Neuron (in vitro differentiated cells): ENCODE measurements at regions not wholly inside any gene's neighbourhood (a gene's known extent, or its start where the extent isn't known, plus 50 kb on each side); places are given as distances from the start of the nearest gene placed in this dataset.

Experiments used
- H2AFZ ChIP-seq: one replicate; pipeline ENCODE4 v1.6.1; 2013; ENCODE audit warnings: low read depth, mild to moderate bottlenecking, inconsistent platforms, low read length, moderate library complexity
- H3K27me3 ChIP-seq: one replicate; pipeline ENCODE4 v1.6.1; 2013; ENCODE audit warnings: low read length; ENCODE audit not compliant: insufficient read depth
- H3K36me3 ChIP-seq: one replicate; pipeline ENCODE4 v1.6.1; 2013; ENCODE audit warnings: low read length; ENCODE audit not compliant: insufficient read depth
- H3K4me1 ChIP-seq: one replicate; pipeline ENCODE4 v1.6.1; 2013; ENCODE audit warnings: low read length; ENCODE audit not compliant: insufficient read depth
- H3K4me3 ChIP-seq: 2 replicates; pipeline ENCODE4 v1.5.1; 2013; ENCODE audit warnings: mild to moderate bottlenecking, low read length, moderate library complexity
- H3K9me3 ChIP-seq: one replicate; pipeline ENCODE4 v1.6.1; 2013; ENCODE audit warnings: low read length

DNA sequence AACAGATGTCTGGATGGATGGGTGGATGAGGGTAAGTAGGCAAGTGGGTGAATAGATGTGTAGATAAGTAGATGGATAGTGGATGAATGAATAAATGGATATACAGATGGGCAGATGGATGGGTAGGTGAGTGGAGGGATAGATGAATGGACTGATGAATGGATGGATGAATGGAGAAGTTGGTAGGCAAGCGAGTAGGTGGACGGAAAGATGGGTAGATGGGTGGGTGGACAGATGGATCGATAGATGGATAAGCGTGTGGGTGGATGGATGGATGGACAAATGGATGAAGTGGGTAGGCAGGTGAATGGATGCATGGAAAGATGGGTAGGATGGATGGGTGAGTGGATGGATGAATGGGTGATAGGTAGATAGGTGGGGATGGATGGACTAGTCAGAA is 393.2 kb downstream of the SHANK2 start:
- Histone ChIP-seq H3K4me3 (no peak overlapping the region), H3K4me1 (peaks cover 15% of the 10 kb centered on the region), H2AFZ (no peak overlapping the region), H3K9me3 (no peaks in the 10 kb centered on the region), H3K27me3 (no peaks in the 10 kb centered on the region), H3K36me3 (no peaks in the 10 kb centered on the region)

GRCh38 chr11:70860888-70861287 is 391.5 kb downstream of the SHANK2 start:
- Histone ChIP-seq H3K36me3 (no peaks in the 10 kb centered on the region), H3K27me3 (no peaks in the 10 kb centered on the region), H3K4me1 (peaks cover 15% of the 10 kb centered on the region), H3K9me3 (no peaks in the 10 kb centered on the region), H3K4me3 (no peak overlapping the region), H2AFZ (no peak overlapping the region)

- H3K36me3 ChIP-seq = no peaks in the 10 kb centered on the region
- H3K4me1 ChIP-seq = peaks cover 15% of the 10 kb centered on the region
- H2AFZ ChIP-seq = no peak overlapping the region
- no peak overlapping the region for H3K4me3 ChIP-seq
- no peaks in the 10 kb centered on the region for H3K9me3 ChIP-seq
- no peaks in the 10 kb centered on the region for H3K27me3 ChIP-seq
Measured at GRCh38 chr11:70861559-70861958, 390.8 kb downstream of the SHANK2 start.

- no peak overlapping the region for H3K4me3 ChIP-seq
- no peaks in the 10 kb centered on the region for H3K36me3 ChIP-seq
- no peak overlapping the region for H2AFZ ChIP-seq
- no peaks in the 10 kb centered on the region for H3K27me3 ChIP-seq
- H3K9me3 ChIP-seq = no peaks in the 10 kb centered on the region
- peaks cover 15% of the 10 kb centered on the region for H3K4me1 ChIP-seq
Measured at GRCh38 chr11:70862093-70862492, 390.3 kb downstream of the SHANK2 start.

GRCh38 chr11:70863186-70863585 is 389.2 kb downstream of the SHANK2 start:
- Histone ChIP-seq H3K4me1 (peaks cover 15% of the 10 kb centered on the region), H2AFZ (no peak overlapping the region), H3K4me3 (no peak overlapping the region), H3K27me3 (no peaks in the 10 kb centered on the region), H3K9me3 (no peaks in the 10 kb centered on the region), H3K36me3 (no peaks in the 10 kb centered on the region)

DNA sequence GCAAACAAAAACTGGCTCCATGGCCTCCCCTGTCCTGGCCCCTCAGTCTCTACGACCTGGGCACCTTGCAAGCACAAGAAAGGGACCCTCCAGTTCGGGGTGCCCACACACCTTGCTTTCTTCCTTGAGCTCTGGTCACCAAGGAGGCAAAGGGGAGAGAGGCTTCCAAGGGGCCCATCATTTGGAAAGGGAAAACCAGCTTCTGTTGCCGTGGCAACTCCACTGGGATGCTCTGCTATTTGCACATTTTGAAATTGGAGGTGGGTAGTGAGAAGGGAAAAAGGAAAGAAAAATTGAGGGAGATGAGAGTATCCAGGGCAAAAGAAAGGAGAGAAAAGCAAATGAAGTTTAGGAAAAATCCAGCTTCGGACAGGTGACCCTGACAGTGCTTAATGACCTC is 388.4 kb downstream of the SHANK2 start:
- Histone ChIP-seq H2AFZ (no peak overlapping the region), H3K27me3 (no peaks in the 10 kb centered on the region), H3K4me3 (no peak overlapping the region), H3K9me3 (no peaks in the 10 kb centered on the region), H3K36me3 (no peaks in the 10 kb centered on the region), H3K4me1 (peaks cover 15% of the 10 kb centered on the region)

- Histone ChIP-seq H3K36me3 (no peaks in the 10 kb centered on the region), H3K4me1 (peaks cover 15% of the 10 kb centered on the region), H3K4me3 (no peak overlapping the region), H3K27me3 (no peaks in the 10 kb centered on the region), H2AFZ (no peak overlapping the region), H3K9me3 (no peaks in the 10 kb centered on the region)
Measured at GRCh38 chr11:70865356-70865755, 387.0 kb downstream of the SHANK2 start.

DNA sequence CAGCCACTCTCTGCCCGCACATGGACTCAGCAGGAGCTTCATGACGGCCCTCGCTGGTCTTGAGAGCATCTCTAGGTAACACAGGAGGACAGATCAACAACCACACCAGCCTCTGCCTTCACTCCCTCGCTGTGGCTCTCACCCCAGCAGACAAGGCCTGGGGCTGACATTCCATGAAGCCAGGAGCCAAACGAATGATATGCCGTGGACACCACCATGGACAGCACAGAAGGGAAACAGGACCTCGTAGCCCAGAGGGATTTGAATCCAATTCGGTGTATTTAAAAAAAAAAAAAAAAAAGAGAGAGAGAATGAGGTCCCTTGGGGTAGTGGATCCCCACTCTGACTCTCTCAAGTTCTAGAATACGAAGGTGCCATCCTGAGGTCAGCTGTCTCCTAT is 385.5 kb downstream of the SHANK2 start:
- no peaks in the 10 kb centered on the region for H3K36me3 ChIP-seq
- no peaks in the 10 kb centered on the region for H3K9me3 ChIP-seq
- H2AFZ ChIP-seq = no peak overlapping the region
- peaks cover 4% of the 10 kb centered on the region for H3K4me1 ChIP-seq
- no peak overlapping the region for H3K4me3 ChIP-seq
- no peaks in the 10 kb centered on the region for H3K27me3 ChIP-seq

DNA sequence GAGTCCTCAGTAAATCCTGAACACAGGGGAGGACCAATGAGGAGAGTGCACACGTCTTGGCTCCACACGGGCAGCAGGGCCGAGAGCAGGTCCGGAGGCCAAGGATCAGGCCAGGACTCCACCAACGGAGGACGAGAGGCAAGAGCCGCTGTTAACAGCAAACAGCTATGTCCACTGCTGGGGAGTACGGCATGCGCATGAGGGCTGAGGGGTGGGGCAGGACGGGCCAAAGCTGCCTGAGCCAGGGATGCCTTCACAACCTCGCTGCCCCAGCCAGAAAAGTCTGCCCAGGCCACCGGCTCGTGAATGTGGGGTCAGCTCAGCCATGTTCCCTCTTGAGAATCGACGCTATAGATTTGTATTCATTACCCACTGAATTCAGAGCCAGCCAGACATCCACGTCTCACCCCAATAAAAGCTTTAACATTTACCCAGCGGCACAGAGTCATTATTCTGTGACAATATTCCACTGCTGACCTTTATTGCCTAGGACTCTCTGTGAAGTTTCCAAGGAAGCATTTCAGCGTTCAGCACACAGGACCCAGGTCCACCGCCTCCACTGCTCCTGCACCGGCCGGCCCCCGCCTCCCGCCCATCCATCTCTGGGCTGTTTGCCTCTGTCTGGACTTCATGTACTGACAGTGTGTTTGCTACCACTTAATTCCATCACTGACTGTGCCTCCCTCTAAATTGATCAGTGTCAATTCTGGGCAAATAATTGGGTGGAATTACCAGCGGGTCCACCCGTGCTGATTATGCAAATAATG is 384.9 kb downstream of the SHANK2 start:
- Histone ChIP-seq H3K36me3 (no peaks in the 10 kb centered on the region), H2AFZ (no peak overlapping the region), H3K4me3 (no peak overlapping the region), H3K9me3 (no peaks in the 10 kb centered on the region), H3K4me1 (peaks cover 5% of the 10 kb centered on the region), H3K27me3 (no peaks in the 10 kb centered on the region)

DNA sequence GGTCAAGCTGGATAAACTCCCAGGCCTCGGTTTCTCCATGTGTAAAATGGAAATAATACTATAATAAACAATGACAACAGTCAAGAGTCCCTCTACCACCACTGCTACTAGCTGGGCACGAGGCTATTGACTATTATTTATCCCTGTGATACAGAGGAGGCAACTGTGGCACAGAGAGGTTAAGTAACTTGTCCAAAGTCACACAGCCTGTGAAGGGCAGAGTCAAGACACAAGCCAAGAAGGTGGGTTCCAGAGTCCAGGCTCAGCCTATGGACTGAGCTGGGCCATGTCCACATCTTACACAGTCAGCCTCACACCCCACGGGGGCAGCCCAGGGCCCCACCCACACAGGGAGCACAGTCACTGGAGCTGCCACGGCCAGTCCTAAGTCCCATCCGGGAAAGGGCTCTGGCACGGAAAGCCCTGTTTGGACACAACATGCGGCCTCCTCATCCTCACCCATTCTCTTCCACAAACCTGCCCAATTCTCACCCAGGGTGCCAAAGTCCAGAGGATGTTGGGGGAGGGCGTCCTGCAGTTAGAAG is 384.0 kb downstream of the SHANK2 start:
- Histone ChIP-seq H3K36me3 (no peaks in the 10 kb centered on the region), H2AFZ (no peak overlapping the region), H3K4me3 (no peak overlapping the region)

GRCh38 chr11:70869054-70869453 is 383.3 kb downstream of the SHANK2 start:
- Histone ChIP-seq H3K4me1 (peaks cover 20% of the 10 kb centered on the region), H3K4me3 (no peak overlapping the region), H3K36me3 (no peaks in the 10 kb centered on the region), H3K9me3 (no peaks in the 10 kb centered on the region), H2AFZ (no peak overlapping the region), H3K27me3 (no peaks in the 10 kb centered on the region)

More for the DNA sequence above, 384.0 kb downstream of the SHANK2 start:
- Histone ChIP-seq H3K27me3 (no peaks in the 10 kb centered on the region), H3K9me3 (no peaks in the 10 kb centered on the region), H3K4me1 (peaks cover 15% of the 10 kb centered on the region)

DNA sequence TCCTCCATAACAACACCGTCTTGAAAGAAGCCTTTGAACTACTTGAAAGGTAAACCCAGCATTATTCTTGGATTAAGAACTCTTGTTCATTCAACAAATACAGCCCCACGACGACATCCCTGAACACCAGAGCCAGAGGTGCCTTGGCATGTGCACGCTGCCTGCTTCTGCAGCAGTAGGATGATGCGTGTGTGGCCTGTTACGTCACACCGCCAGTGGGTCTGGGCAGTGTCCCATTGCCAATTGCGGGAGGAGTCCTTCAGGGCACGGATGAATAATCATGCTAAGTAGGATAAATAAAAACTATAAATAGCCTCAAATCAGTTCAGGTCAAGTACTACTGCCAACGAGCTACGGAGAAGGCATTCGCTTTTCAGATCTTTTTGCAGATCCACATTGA is 380.5 kb downstream of the SHANK2 start:
- no peak overlapping the region for H3K4me3 ChIP-seq
- H3K36me3 ChIP-seq = no peaks in the 10 kb centered on the region
- H2AFZ ChIP-seq = no peak overlapping the region
- H3K4me1 ChIP-seq = peaks cover 23% of the 10 kb centered on the region
- no peaks in the 10 kb centered on the region for H3K9me3 ChIP-seq
- H3K27me3 ChIP-seq = no peaks in the 10 kb centered on the region

DNA sequence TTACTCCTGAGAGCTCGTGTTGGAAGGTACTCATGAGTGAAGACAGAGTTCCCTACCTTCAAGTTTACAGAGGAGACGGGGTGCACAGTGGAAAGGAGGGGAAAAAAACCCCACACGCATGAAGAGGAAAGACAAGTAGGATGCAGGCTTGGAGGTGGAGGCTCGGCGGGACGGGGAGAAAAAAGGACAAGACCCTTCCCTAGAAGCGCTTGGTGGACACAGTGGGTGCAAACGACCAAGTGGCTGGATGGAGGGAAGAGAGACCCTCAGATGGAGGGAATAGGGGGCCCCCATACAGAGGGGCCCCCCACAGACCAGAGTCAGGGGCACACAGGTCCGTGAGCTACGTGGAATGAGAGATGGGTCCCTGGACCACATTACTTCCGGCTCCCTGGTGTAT is 380.1 kb downstream of the SHANK2 start:
- no peaks in the 10 kb centered on the region for H3K27me3 ChIP-seq
- no peak overlapping the region for H3K4me3 ChIP-seq
- peaks cover 27% of the 10 kb centered on the region for H3K4me1 ChIP-seq
- no peaks in the 10 kb centered on the region for H3K9me3 ChIP-seq
- H2AFZ ChIP-seq = no peak overlapping the region
- no peaks in the 10 kb centered on the region for H3K36me3 ChIP-seq
